ENCODE measurements at regions not wholly inside any gene's neighbourhood (a gene's known extent, or its start where the extent isn't known, plus 50 kb on each side); places are given as distances from the start of the nearest gene placed in this dataset.
"Not testable (repeated sequence)": the region's sequence is repeated elsewhere in the genome, so short reads cannot be mapped to it uniquely, and the experiment has no call there.

GRCh38 chr13:78085434-78086225 lies 167.0 kb upstream of the EDNRB start:
- DNase-seq (ENCODE audit: low spot score) = no peak
- Histone ChIP-seq H3K27ac (peak overlapping the region in 1 of 2 donors; percentile 6), H3K4me3 (peak overlapping the region; percentile 17)
- TF ChIP-seq CTCF (IDR thresholded peaks at IDR 0.05) = no peak

DNA sequence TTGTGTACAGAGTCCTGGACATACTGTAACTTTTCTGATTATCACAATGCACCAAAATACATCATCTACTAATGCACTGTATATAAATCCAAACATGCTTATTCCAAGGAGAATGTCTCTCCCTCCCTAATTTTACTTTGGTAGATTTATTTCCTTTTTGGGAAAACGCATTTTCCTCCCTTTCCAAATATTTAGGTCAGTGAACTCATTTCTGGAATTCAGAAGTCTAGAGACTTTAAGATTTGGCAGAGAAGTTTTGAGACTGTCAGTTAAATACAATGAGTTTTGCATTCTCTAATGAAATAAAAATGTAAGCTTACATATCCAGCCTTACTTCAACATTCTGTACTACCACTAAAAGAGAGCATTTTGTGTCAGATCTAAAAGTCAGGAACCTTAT lies 165.8 kb upstream of the EDNRB start:
- H3K4me3 ChIP-seq = no peak overlapping the region
- TF ChIP-seq CTCF (IDR thresholded peaks at IDR 0.05) = no peak
- DNase-seq (ENCODE audit: low spot score) = no peak
- no peak overlapping the region for H3K27ac ChIP-seq

DNA sequence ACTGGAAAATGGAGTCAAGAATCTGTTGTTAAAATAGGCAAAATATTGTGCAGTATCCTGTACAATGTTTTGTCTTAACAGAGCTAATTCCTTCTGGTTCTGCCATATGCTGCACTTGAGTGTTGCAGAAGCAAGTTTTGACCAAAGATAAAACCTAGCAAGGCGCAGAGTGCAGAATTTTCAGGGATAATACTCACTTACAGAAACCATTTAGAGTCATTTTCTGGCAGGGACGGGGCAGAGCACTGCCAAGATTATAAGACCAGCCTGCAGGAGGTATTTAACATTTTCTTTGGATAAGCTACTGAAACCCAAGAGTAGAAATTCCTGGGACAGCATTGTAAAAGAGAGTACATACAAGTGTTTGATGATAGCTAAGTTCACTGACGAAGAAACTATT lies 159.5 kb upstream of the EDNRB start:
- TF ChIP-seq CTCF (IDR thresholded peaks at IDR 0.05) = no peak
- no peak for DNase-seq (ENCODE audit: low spot score)
- H3K27ac ChIP-seq = no peak overlapping the region
- H3K4me3 ChIP-seq = no peak overlapping the region

DNA sequence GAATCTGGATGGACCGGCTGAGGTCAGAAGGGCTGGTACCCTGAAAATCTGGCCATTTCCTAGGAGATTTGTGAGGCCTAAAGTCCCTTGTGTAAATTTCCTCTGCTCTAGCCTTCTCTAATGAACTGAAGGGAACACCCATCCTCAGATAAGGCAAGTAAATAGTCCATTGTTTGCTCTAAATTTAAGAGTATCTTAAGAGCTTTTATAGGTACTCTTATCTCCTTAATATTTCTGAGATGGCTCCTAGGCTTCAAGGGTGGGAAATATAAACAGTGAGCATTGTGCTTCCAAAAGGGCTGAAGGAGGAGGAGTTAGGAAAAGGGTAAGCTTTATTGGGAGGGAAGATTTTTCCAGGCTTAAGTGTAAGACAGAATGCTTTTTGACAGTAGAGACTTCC lies 148.7 kb upstream of the EDNRB start:
- no peak overlapping the region for H3K4me3 ChIP-seq
- DNase-seq (ENCODE audit: low spot score) = no peak
- H3K27ac ChIP-seq = no peak overlapping the region
- TF ChIP-seq CTCF (IDR thresholded peaks at IDR 0.05) = no peak

- no peak overlapping the region for H3K27ac ChIP-seq
- no peak overlapping the region for H3K4me3 ChIP-seq
- no peak for DNase-seq (ENCODE audit: low spot score)
- no peak for TF ChIP-seq CTCF (IDR thresholded peaks at IDR 0.05)
Measured at GRCh38 chr13:78065141-78065540, 146.5 kb upstream of the EDNRB start.

GRCh38 chr13:78061806-78062205 lies 143.2 kb upstream of the EDNRB start:
- TF ChIP-seq CTCF (IDR thresholded peaks at IDR 0.05) = no peak
- DNase-seq (ENCODE audit: low spot score) = no peak
- Histone ChIP-seq H3K4me3 (no peak overlapping the region), H3K27ac (no peak overlapping the region)

GRCh38 chr13:78060966-78061365 lies 142.3 kb upstream of the EDNRB start:
- TF ChIP-seq CTCF (IDR thresholded peaks at IDR 0.05) = no peak
- Histone ChIP-seq H3K4me3 (no peak overlapping the region), H3K27ac (no peak overlapping the region)
- DNase-seq (ENCODE audit: low spot score) = no peak

DNA sequence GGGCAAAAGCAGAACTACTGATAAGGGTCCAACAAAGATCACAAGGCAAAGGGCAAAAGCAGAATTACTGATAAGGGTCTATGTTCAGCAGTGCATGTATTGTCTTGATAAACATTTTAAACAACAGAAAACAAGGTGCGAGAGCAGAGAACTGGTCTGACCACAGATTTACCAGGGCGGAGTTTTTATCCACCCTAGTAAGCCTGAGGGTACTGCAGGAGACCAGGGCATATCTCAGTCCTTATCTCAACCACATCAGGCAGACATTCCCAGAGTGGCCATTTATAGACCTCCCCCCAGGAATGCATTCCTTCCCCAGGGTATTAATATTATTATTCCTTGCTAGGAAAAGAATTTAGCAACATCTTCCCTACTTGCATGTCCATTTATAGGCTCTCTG lies 138.2 kb upstream of the EDNRB start:
- H3K27ac ChIP-seq; DNase-seq (ENCODE audit: low spot score); H3K4me3 ChIP-seq: not testable (repeated sequence)
